MM.1S (cell line): ENCODE measurements at regions not wholly inside any gene's neighbourhood (a gene's known extent, or its start where the extent isn't known, plus 50 kb on each side); places are given as distances from the start of the nearest gene placed in this dataset.

Experiments used
- DNase-seq: peaks from one replicate; pipeline ENCODE4 v3.0.0-alpha.2; 2015
- H2AFZ ChIP-seq: fragments of 300-600 bp; sonication (generic); 2 replicates; pipeline ENCODE4 v1.6.0; 2016; ENCODE audit warnings: antibody characterized with exemption, low read length
- H3F3A ChIP-seq: fragments of 300-600 bp; sonication (generic); 2 replicates; pipeline ENCODE4 v1.6.1; 2016; ENCODE audit warnings: mild to moderate bottlenecking, antibody characterized with exemption, low read length, moderate library complexity, mixed read lengths; ENCODE audit not compliant: insufficient read depth
- H3K27ac ChIP-seq: fragments of 300-600 bp; sonication (generic); 2 replicates; pipeline ENCODE4 v1.5.1; 2016; ENCODE audit warnings: mild to moderate bottlenecking, low read length
- H3K27me3 ChIP-seq: fragments of 300-600 bp; sonication (generic); replicated peaks from 2 replicates; pipeline ENCODE4 v1.6.0; 2016; ENCODE audit warnings: low read length; ENCODE audit not compliant: insufficient read depth
- H3K36me3 ChIP-seq: fragments of 300-600 bp; sonication (generic); replicated peaks from 2 replicates; pipeline ENCODE4 v1.6.1; 2016; ENCODE audit warnings: mild to moderate bottlenecking, low read length, mixed read lengths; ENCODE audit not compliant: insufficient read depth
- H3K4me1 ChIP-seq: fragments of 300-600 bp; sonication (generic); 2 replicates; pipeline ENCODE4 v1.6.1; 2016; ENCODE audit warnings: low read length, mixed read lengths
- H3K4me2 ChIP-seq: fragments of 300-600 bp; sonication (generic); 2 replicates; pipeline ENCODE4 v1.6.0; 2016; ENCODE audit warnings: low read depth, low read length
- H3K4me3 ChIP-seq: fragments of 300-600 bp; sonication (generic); 2 replicates; pipeline ENCODE4 v1.5.1; 2016; ENCODE audit warnings: low read length, mixed read lengths
- H3K79me2 ChIP-seq: fragments of 300-600 bp; sonication (generic); 2 replicates; pipeline ENCODE4 v1.6.1; 2016; ENCODE audit warnings: mixed run types, low read length, mixed read lengths
- H3K9ac ChIP-seq: fragments of 300-600 bp; sonication (generic); 2 replicates; pipeline ENCODE4 v1.6.1; 2016; ENCODE audit warnings: low read length, mixed read lengths
- H3K9me2 ChIP-seq: fragments of 300-600 bp; sonication (generic); replicated peaks from 2 replicates; pipeline ENCODE4 v1.6.1; 2016; ENCODE audit warnings: mild to moderate bottlenecking, low read length, mixed read lengths; ENCODE audit not compliant: insufficient read depth
- H3K9me3 ChIP-seq: fragments of 300-600 bp; sonication (generic); replicated peaks from 2 replicates; pipeline ENCODE4 v1.6.1; 2016; ENCODE audit warnings: mild to moderate bottlenecking, low read length, mixed read lengths; ENCODE audit not compliant: insufficient read depth
- H4K20me1 ChIP-seq: fragments of 300-600 bp; sonication (generic); 2 replicates; pipeline ENCODE4 v1.6.1; 2016; ENCODE audit warnings: mild to moderate bottlenecking, low read length, moderate library complexity, mixed read lengths; ENCODE audit not compliant: insufficient read depth
- CTCF ChIP-seq: fragments of 300-600 bp; sonication (generic); IDR thresholded peaks from 2 replicates; pipeline ENCODE4 v1.5.1; 2016; ENCODE audit warnings: antibody characterized with exemption, low read length, mixed read lengths
- EZH2 ChIP-seq: fragments of 300-600 bp; sonication (generic); optimal IDR thresholded peaks from 2 replicates; pipeline ENCODE3; 2017; ENCODE audit warnings: low read depth, mild to moderate bottlenecking, antibody characterized with exemption, low read length, mixed read lengths
- EZH2phosphoT487 ChIP-seq: fragments of 300-600 bp; sonication (generic); IDR thresholded peaks from 2 replicates; pipeline ENCODE4 v1.6.1; 2018; ENCODE audit warnings: antibody characterized with exemption, low read length

DNA sequence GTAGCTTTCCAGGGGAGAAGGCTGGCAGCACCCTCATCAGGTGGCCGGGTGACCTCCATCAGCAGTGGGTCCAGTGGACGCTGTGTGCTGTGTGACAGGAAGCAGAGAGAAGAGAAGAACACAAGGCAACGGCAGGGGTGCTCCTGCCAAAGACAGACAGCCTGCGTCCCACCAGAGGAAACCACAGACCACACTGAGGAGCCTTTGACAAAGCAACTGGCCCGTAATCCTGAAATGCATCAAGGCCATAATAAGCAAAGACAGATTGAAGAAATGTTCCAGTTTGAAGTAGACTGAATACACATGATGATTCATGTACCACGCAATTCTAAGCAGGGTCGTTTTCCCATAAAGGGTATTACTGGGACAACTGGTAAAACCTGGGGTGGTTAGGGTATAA is 172.4 kb downstream of the FBXO15 start:
- Histone ChIP-seq H3K4me2 (no peak overlapping the region), H3K27me3 (no peaks in the 10 kb centered on the region), H3K36me3 (no peaks in the 10 kb centered on the region), H3K9me2 (no peaks in the 10 kb centered on the region), H3K9me3 (no peaks in the 10 kb centered on the region), H3F3A (no peaks in the 10 kb centered on the region), H3K9ac (no peak overlapping the region), H2AFZ (no peak overlapping the region), H3K4me1 (no peaks in the 10 kb centered on the region), H3K27ac (no peak overlapping the region), H3K79me2 (no peaks in the 10 kb centered on the region), H4K20me1 (no peaks in the 10 kb centered on the region), H3K4me3 (no peak overlapping the region)
- DNase-seq, result no peak
- TF ChIP-seq EZH2phosphoT487 (no peak), CTCF (no peak), EZH2 (no peak)

DNA sequence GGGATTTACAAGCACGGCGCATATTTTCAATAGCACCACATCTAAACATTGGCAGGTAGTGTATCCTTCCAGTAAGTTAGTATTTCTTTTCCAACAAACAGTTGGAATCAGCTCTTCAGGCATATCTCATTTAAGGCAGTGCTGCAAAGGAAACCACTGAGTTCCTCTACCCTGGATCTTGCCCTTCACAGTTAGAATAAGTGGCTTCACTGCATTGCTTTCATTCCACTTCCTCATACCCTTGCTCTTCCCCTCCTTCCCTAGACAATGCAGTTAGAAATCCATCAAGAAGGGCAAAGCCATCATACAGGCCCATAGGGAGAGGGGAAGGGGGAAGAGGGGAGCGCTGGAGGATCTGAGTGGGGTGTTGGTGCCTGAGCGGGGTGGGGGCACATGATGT is 173.7 kb downstream of the FBXO15 start:
- H3F3A ChIP-seq, result no peaks in the 10 kb centered on the region
- DNase-seq, result no peak

GRCh38 chr18:73966954-73967353 is 180.7 kb downstream of the FBXO15 start:
- Histone ChIP-seq H2AFZ (no peak overlapping the region), H3K9me2 (no peaks in the 10 kb centered on the region), H3K4me3 (no peak overlapping the region), H3K27ac (no peak overlapping the region), H4K20me1 (no peaks in the 10 kb centered on the region), H3K4me2 (no peak overlapping the region), H3K9me3 (no peaks in the 10 kb centered on the region), H3K4me1 (no peaks in the 10 kb centered on the region), H3K36me3 (no peaks in the 10 kb centered on the region), H3K9ac (no peak overlapping the region), H3F3A (no peaks in the 10 kb centered on the region), H3K27me3 (no peaks in the 10 kb centered on the region), H3K79me2 (no peaks in the 10 kb centered on the region)
- DNase-seq, result no peak
- TF ChIP-seq CTCF (no peak), EZH2 (no peak), EZH2phosphoT487 (no peak)

More for the DNA sequence above, 173.7 kb downstream of the FBXO15 start:
- Histone ChIP-seq H3K36me3 (no peaks in the 10 kb centered on the region), H4K20me1 (no peaks in the 10 kb centered on the region), H3K9me2 (no peaks in the 10 kb centered on the region), H3K9ac (no peak overlapping the region), H3K79me2 (no peaks in the 10 kb centered on the region), H3K4me2 (no peak overlapping the region), H3K27ac (no peak overlapping the region), H2AFZ (no peak overlapping the region), H3K27me3 (no peaks in the 10 kb centered on the region), H3K4me3 (no peak overlapping the region), H3K4me1 (no peaks in the 10 kb centered on the region), H3K9me3 (no peaks in the 10 kb centered on the region)
- TF ChIP-seq CTCF (no peak), EZH2phosphoT487 (no peak), EZH2 (no peak)

- no peak overlapping the region for H3K9ac ChIP-seq
- no peak overlapping the region for H3K27ac ChIP-seq
- no peak overlapping the region for H3K4me2 ChIP-seq
- no peak for DNase-seq
- no peaks in the 10 kb centered on the region for H3K36me3 ChIP-seq
- H3K4me1 ChIP-seq, result no peaks in the 10 kb centered on the region
- no peaks in the 10 kb centered on the region for H3F3A ChIP-seq
- TF ChIP-seq EZH2, result no peak
- no peak for TF ChIP-seq EZH2phosphoT487
- no peak for TF ChIP-seq CTCF
- H4K20me1 ChIP-seq, result no peaks in the 10 kb centered on the region
- H3K9me3 ChIP-seq, result no peaks in the 10 kb centered on the region
- no peaks in the 10 kb centered on the region for H3K9me2 ChIP-seq
- no peak overlapping the region for H3K4me3 ChIP-seq
- H3K79me2 ChIP-seq, result no peaks in the 10 kb centered on the region
- no peak overlapping the region for H2AFZ ChIP-seq
- H3K27me3 ChIP-seq, result no peaks in the 10 kb centered on the region
These were observed 185.4 kb downstream of the FBXO15 start for GRCh38 chr18:73962256-73962655.
